Fibroblast of lung (primary cell): ENCODE measurements at regions not wholly inside any gene's neighbourhood (a gene's known extent, or its start where the extent isn't known, plus 50 kb on each side); places are given as distances from the start of the nearest gene placed in this dataset.

Experiments
- DNase-seq, 2 donors: peaks; one replicate each; pipeline versions ENCODE4 v3.0.0 to v3.0.0-alpha.2; 2010; ENCODE audit warnings: low read depth in 2 of 2
- H2AFZ ChIP-seq: 2 replicates; pipeline ENCODE4 v1.5.1; 2012; ENCODE audit warnings: low read length, control low read depth, inconsistent platforms
- H3K27ac ChIP-seq: 2 replicates; pipeline ENCODE4 v1.5.1; 2011; ENCODE audit warnings: low read length, control low read depth; ENCODE audit not compliant: insufficient read depth
- H3K27me3 ChIP-seq: 2 replicates; pipeline ENCODE4 v1.5.1; 2011; ENCODE audit warnings: mild to moderate bottlenecking, low read length; ENCODE audit not compliant: control insufficient read depth, insufficient read depth
- H3K36me3 ChIP-seq: 2 replicates; pipeline ENCODE4 v1.5.1; 2011; ENCODE audit warnings: low read length; ENCODE audit not compliant: control insufficient read depth, insufficient read depth
- H3K4me1 ChIP-seq: 2 replicates; pipeline ENCODE4 v1.5.1; 2011; ENCODE audit warnings: low read length; ENCODE audit not compliant: control insufficient read depth, insufficient read depth; ENCODE audit errors: extremely low read depth
- H3K4me2 ChIP-seq: 2 replicates; pipeline ENCODE4 v1.5.1; 2011; ENCODE audit warnings: low read length, control low read depth; ENCODE audit not compliant: insufficient read depth; ENCODE audit errors: extremely low read depth
- H3K4me3 ChIP-seq, 4 experiments: fragments of 200-600 bp in 1 of 4; sonication (generic) in 1 of 4; replicated peaks in 1 of 4; 2 replicates each; pipeline ENCODE4 v1.5.1; 2011 to 2016; ENCODE audit warnings: low read length in 4 of 4, low read depth in 3 of 4, mild to moderate bottlenecking in 3 of 4, control low read depth in 2 of 4, inconsistent platforms in 1 of 4, mixed read lengths in 1 of 4; ENCODE audit not compliant: insufficient read depth in 1 of 4; ENCODE audit errors: control extremely low read depth in 1 of 4
- H3K79me2 ChIP-seq: 2 replicates; pipeline ENCODE4 v1.5.1; 2012; ENCODE audit warnings: mild to moderate bottlenecking, low read length, inconsistent platforms; ENCODE audit not compliant: control insufficient read depth, insufficient read depth
- H3K9ac ChIP-seq: 2 replicates; pipeline ENCODE4 v1.5.1; 2011; ENCODE audit warnings: mild to moderate bottlenecking, low read length, control low read depth; ENCODE audit not compliant: insufficient read depth
- H3K9me3 ChIP-seq: 2 replicates; pipeline ENCODE4 v1.5.1; 2012; ENCODE audit warnings: low read depth, low read length; ENCODE audit not compliant: control insufficient read depth, insufficient read depth
- H4K20me1 ChIP-seq: 2 replicates; pipeline ENCODE4 v1.5.1; 2011; ENCODE audit warnings: low read length; ENCODE audit not compliant: control insufficient read depth, insufficient read depth; ENCODE audit errors: extremely low read depth
- EZH2 ChIP-seq: IDR thresholded peaks from 2 replicates; pipeline ENCODE4 v1.5.1; 2012; ENCODE audit warnings: low read length, control low read depth, mild to moderate bottlenecking; ENCODE audit errors: missing control alignments
- TF ChIP-seq, protein P1 (sequence below), 2 donors: IDR thresholded peaks in 1 of 2; conservative IDR thresholded peaks in 1 of 2; 1 replicate in 1 of 2; 2 replicates in 1 of 2; pipeline ENCODE4 v1.5.1; 2011 to 2012; ENCODE audit warnings: low read length in 2 of 2, control low read depth in 1 of 2, inconsistent platforms in 1 of 2, low read depth in 1 of 2, mild to moderate bottlenecking in 1 of 2

GRCh38 chr1:114340892-114341291 lies 170.1 kb downstream of the TRIM33 start:
- no peaks in the 10 kb centered on the region for H3K79me2 ChIP-seq
- no peak for DNase-seq
- H3K9me3 ChIP-seq = no peaks in the 10 kb centered on the region
- no peak overlapping the region for H3K9ac ChIP-seq
- H3K27ac ChIP-seq = no peak overlapping the region
- no peak overlapping the region for H3K4me3 ChIP-seq
- H3K36me3 ChIP-seq = no peaks in the 10 kb centered on the region
- H4K20me1 ChIP-seq = no peaks in the 10 kb centered on the region
- no peak overlapping the region for H2AFZ ChIP-seq
- TF ChIP-seq, protein P1, sequence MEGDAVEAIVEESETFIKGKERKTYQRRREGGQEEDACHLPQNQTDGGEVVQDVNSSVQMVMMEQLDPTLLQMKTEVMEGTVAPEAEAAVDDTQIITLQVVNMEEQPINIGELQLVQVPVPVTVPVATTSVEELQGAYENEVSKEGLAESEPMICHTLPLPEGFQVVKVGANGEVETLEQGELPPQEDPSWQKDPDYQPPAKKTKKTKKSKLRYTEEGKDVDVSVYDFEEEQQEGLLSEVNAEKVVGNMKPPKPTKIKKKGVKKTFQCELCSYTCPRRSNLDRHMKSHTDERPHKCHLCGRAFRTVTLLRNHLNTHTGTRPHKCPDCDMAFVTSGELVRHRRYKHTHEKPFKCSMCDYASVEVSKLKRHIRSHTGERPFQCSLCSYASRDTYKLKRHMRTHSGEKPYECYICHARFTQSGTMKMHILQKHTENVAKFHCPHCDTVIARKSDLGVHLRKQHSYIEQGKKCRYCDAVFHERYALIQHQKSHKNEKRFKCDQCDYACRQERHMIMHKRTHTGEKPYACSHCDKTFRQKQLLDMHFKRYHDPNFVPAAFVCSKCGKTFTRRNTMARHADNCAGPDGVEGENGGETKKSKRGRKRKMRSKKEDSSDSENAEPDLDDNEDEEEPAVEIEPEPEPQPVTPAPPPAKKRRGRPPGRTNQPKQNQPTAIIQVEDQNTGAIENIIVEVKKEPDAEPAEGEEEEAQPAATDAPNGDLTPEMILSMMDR (conservative IDR thresholded peaks at IDR 0.05 in 1 of 2, IDR thresholded peaks at IDR 0.05 in 1 of 2; ENCODE audit: low read depth in 1 of 2, low read length in 2 of 2) = no peak
- TF ChIP-seq EZH2 = no peak
- H3K4me1 ChIP-seq = peaks cover 2% of the 10 kb centered on the region
- peaks cover 3% of the 10 kb centered on the region for H3K27me3 ChIP-seq
- no peak overlapping the region for H3K4me2 ChIP-seq

DNA sequence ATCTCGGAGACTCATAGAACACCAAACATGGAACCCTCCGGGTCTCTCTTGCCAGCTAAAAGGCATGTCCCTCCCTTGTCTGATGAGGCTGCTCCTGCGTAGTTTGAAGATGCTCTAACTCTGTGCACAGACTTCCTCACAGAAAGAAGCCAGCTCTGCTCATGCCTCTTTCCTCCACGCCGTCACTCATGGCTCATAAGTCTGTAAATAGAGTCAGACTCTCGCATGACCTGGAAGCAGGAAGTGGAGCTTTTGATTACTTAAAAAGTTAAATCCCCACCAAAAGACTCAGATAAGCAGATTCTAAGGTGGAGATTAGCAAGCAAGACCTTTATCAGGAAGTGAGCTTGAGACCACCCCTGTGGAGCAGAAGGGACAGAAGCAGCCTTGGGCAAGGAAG lies 171.6 kb downstream of the TRIM33 start:
- TF ChIP-seq, protein P1 (conservative IDR thresholded peaks at IDR 0.05 in 1 of 2, IDR thresholded peaks at IDR 0.05 in 1 of 2; ENCODE audit: low read depth in 1 of 2, low read length in 2 of 2) = no peak
- no peak for TF ChIP-seq EZH2
- no peaks in the 10 kb centered on the region for H3K9me3 ChIP-seq
- H3K27ac ChIP-seq = no peak overlapping the region
- H3K27me3 ChIP-seq = peaks cover 6% of the 10 kb centered on the region
- no peak overlapping the region for H3K9ac ChIP-seq
- no peaks in the 10 kb centered on the region for H3K36me3 ChIP-seq
- no peaks in the 10 kb centered on the region for H3K4me1 ChIP-seq
- H3K4me2 ChIP-seq = no peak overlapping the region
- no peaks in the 10 kb centered on the region for H3K79me2 ChIP-seq
- H2AFZ ChIP-seq = no peak overlapping the region
- no peaks in the 10 kb centered on the region for H4K20me1 ChIP-seq
- no peak overlapping the region for H3K4me3 ChIP-seq
- no peak for DNase-seq

- Histone ChIP-seq H3K9ac (no peak overlapping the region), H3K9me3 (no peaks in the 10 kb centered on the region), H3K27ac (no peak overlapping the region), H4K20me1 (no peaks in the 10 kb centered on the region), H3K79me2 (no peaks in the 10 kb centered on the region), H3K4me3 (no peak overlapping the region), H3K4me1 (no peaks in the 10 kb centered on the region), H3K4me2 (no peak overlapping the region), H3K36me3 (no peaks in the 10 kb centered on the region), H3K27me3 (peaks cover 12% of the 10 kb centered on the region), H2AFZ (no peak overlapping the region)
- TF ChIP-seq EZH2 = no peak
- TF ChIP-seq, protein P1 (conservative IDR thresholded peaks at IDR 0.05 in 1 of 2, IDR thresholded peaks at IDR 0.05 in 1 of 2; ENCODE audit: low read depth in 1 of 2, low read length in 2 of 2) = no peak
- peak in 1 of 2 donors; percentile 21 for DNase-seq
These were observed 172.7 kb downstream of the TRIM33 start for GRCh38 chr1:114338191-114338890.
